ENCODE measurements at regions not wholly inside any gene's neighbourhood (a gene's known extent, or its start where the extent isn't known, plus 50 kb on each side); places are given as distances from the start of the nearest gene placed in this dataset.
"Not testable (repeated sequence)": the region's sequence is repeated elsewhere in the genome, so short reads cannot be mapped to it uniquely, and the experiment has no call there.

- ATAC-seq; H3K27me3 ChIP-seq (ENCODE audit: control insufficient read depth in 2 of 2, insufficient read depth in 2 of 2, low read length in 2 of 2); H2AFZ ChIP-seq (ENCODE audit: low read depth, low read length); H3K36me3 ChIP-seq (ENCODE audit: control insufficient read depth, insufficient read depth, low read length); H3K4me3 ChIP-seq; POLR2A ChIA-PET; H3K27ac ChIP-seq (ENCODE audit: extremely low read depth, low read depth, low read length); H3K4me2 ChIP-seq (ENCODE audit: insufficient read depth, low read length); BruUV-seq (replicated peaks); H3K9me1 ChIP-seq (ENCODE audit: control insufficient read depth, insufficient read depth, low read length); H4K20me1 ChIP-seq (replicated peaks; ENCODE audit: control insufficient read depth, insufficient read depth, low read length); in situ Hi-C loops (cut with MboI); FAIRE-seq; H3K9me3 ChIP-seq (replicated peaks; ENCODE audit: control insufficient read depth, insufficient read depth, low read depth, low read length); H3K9ac ChIP-seq (ENCODE audit: insufficient read depth in 1 of 2, low read depth in 2 of 2, low read length in 2 of 2); CTCF ChIA-PET (ENCODE audit: low intra/inter-chr PET ratio); H3K4me1 ChIP-seq (replicated peaks in 1 of 2; ENCODE audit: control insufficient read depth in 2 of 2, insufficient read depth in 2 of 2, low read length in 2 of 2); DNase-seq (ENCODE audit: extremely low read depth in 1 of 4, low spot score in 3 of 4); H3K79me2 ChIP-seq (ENCODE audit: control insufficient read depth, insufficient read depth, low read length); intact Hi-C loops (cut with micrococcal nuclease): not testable (repeated sequence)
- WGBS (ENCODE audit: insufficient coverage, low coverage, missing lambda C conversion rate) = 0% methylated on average over 1 of the region's 1 CpG
Measured at GRCh38 chr12:8354741-8355140, 101.0 kb upstream of the CLEC6A start.

DNA sequence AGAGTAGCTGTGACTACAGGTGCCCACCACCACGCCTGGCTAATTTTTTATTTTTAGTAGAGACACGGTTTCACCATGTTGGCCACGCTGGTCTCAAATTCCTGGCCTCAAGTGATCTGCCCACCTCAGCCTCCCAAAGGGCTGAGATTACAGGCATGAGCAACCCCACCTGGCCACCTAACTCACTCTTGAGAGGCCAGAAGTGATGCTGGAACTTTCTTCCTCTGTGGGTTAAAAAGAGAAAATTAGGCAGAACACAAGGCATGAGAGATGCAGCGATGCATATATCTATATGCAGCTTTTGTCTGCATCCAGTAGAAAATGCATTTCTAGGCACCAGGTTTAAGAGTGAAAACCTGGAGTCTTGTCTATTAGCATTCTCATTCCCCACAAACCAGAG is 100.2 kb upstream of the CLEC6A start:
- H3K4me3 ChIP-seq; in situ Hi-C loops (cut with MboI); H3K9me1 ChIP-seq (ENCODE audit: control insufficient read depth, insufficient read depth, low read length); ATAC-seq; H3K27me3 ChIP-seq (ENCODE audit: control insufficient read depth in 2 of 2, insufficient read depth in 2 of 2, low read length in 2 of 2); H4K20me1 ChIP-seq (replicated peaks; ENCODE audit: control insufficient read depth, insufficient read depth, low read length); POLR2A ChIA-PET; intact Hi-C loops (cut with micrococcal nuclease); CTCF ChIA-PET (ENCODE audit: low intra/inter-chr PET ratio); DNase-seq (ENCODE audit: extremely low read depth in 1 of 4, low spot score in 3 of 4); BruUV-seq (replicated peaks); H3K4me1 ChIP-seq (replicated peaks in 1 of 2; ENCODE audit: control insufficient read depth in 2 of 2, insufficient read depth in 2 of 2, low read length in 2 of 2); FAIRE-seq; H3K9ac ChIP-seq (ENCODE audit: insufficient read depth in 1 of 2, low read depth in 2 of 2, low read length in 2 of 2); H3K79me2 ChIP-seq (ENCODE audit: control insufficient read depth, insufficient read depth, low read length); H2AFZ ChIP-seq (ENCODE audit: low read depth, low read length); H3K9me3 ChIP-seq (replicated peaks; ENCODE audit: control insufficient read depth, insufficient read depth, low read depth, low read length); H3K36me3 ChIP-seq (ENCODE audit: control insufficient read depth, insufficient read depth, low read length); H3K27ac ChIP-seq (ENCODE audit: extremely low read depth, low read depth, low read length); H3K4me2 ChIP-seq (ENCODE audit: insufficient read depth, low read length): not testable (repeated sequence)
- 5% methylated on average over 3 of the region's 4 CpGs for WGBS (ENCODE audit: insufficient coverage, low coverage, missing lambda C conversion rate)
